Muscle layer of colon (tissue), 2 donors: ENCODE measurements at regions not wholly inside any gene's neighbourhood (a gene's known extent, or its start where the extent isn't known, plus 50 kb on each side); places are given as distances from the start of the nearest gene placed in this dataset.

Experiments
- H3K27ac ChIP-seq: one replicate; pipeline ENCODE4 v1.7.0; 2013; ENCODE audit warnings: low read depth, mild to moderate bottlenecking, low read length, moderate library complexity
- H3K27me3 ChIP-seq, 2 donors: one replicate each; pipeline ENCODE4 v1.7.0; 2013; ENCODE audit warnings: low read length in 2 of 2, mild to moderate bottlenecking in 2 of 2; ENCODE audit not compliant: insufficient read depth in 2 of 2, control insufficient read depth in 1 of 2
- H3K36me3 ChIP-seq: one replicate; pipeline ENCODE4 v1.7.0; 2013; ENCODE audit warnings: mild to moderate bottlenecking, low read length; ENCODE audit not compliant: insufficient read depth
- H3K4me1 ChIP-seq: one replicate; pipeline ENCODE4 v1.7.0; 2013; ENCODE audit warnings: mild to moderate bottlenecking, low read length; ENCODE audit not compliant: insufficient read depth
- H3K4me3 ChIP-seq, 2 donors: one replicate each; pipeline ENCODE4 v1.7.0; 2013; ENCODE audit warnings: low read length in 2 of 2, low read depth in 1 of 2, mild to moderate bottlenecking in 1 of 2, moderate library complexity in 1 of 2
- H3K9ac ChIP-seq: one replicate; pipeline ENCODE4 v1.7.0; 2013; ENCODE audit warnings: low read length
- H3K9me3 ChIP-seq: one replicate; pipeline ENCODE4 v1.7.0; 2013; ENCODE audit warnings: mild to moderate bottlenecking, low read length
- donor health status: abdominal sarcoma.
- donor health status: Adenocarcinoma of cecum.

GRCh38 chr11:28659716-28660348 is 551.6 kb downstream of the METTL15 start:
- H3K27me3 ChIP-seq: no peaks in the 10 kb centered on the region

DNA sequence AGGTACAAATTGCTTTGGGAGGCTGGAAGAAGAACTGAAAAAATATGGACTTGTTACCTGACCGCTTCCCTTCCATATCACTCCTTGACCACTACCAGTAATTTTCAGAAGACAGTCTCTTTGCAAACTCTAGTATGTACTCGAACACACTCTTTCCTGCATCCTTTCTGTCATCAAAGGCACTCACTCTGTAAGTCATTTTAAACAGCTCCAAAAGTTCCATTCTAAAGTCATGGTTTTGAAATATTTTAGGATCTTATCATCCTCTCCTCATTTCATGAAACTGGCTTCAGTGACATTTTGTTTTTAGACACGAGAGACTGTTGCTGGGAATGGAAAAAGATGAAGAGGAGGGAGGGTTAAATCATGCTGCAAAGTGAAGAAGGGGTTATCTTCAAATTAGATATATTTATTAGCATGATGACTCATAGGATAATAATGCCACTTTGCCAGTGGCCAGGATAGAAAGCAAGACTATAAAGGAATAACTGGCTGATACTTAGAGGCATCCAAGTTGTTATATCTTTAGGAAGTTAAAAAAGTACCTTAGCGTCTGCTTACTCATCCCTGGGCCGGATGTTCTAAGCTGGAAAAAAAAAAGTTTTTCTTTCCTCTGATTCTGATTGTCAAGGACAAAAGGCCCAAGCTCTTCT is 549.3 kb downstream of the METTL15 start:
- Histone ChIP-seq H3K9me3 (no peaks in the 10 kb centered on the region), H3K27me3 (no peaks in the 10 kb centered on the region), H3K4me3 (no peak overlapping the region), H3K27ac (no peak overlapping the region), H3K4me1 (no peaks in the 10 kb centered on the region), H3K36me3 (no peaks in the 10 kb centered on the region), H3K9ac (no peak overlapping the region)

More at GRCh38 chr11:28659716-28660348, 551.6 kb downstream of the METTL15 start:
- Histone ChIP-seq H3K36me3 (no peaks in the 10 kb centered on the region), H3K4me1 (no peaks in the 10 kb centered on the region), H3K27ac (no peak overlapping the region), H3K4me3 (no peak overlapping the region), H3K9ac (no peak overlapping the region), H3K9me3 (no peaks in the 10 kb centered on the region)

- Histone ChIP-seq H3K4me3 (no peak overlapping the region), H3K4me1 (no peaks in the 10 kb centered on the region), H3K9ac (no peak overlapping the region), H3K9me3 (no peaks in the 10 kb centered on the region), H3K27ac (no peak overlapping the region), H3K36me3 (no peaks in the 10 kb centered on the region), H3K27me3 (no peaks in the 10 kb centered on the region)
Measured at GRCh38 chr11:28654191-28654590, 546.0 kb downstream of the METTL15 start.

- H3K27ac ChIP-seq: no peak overlapping the region
- no peaks in the 10 kb centered on the region for H3K4me1 ChIP-seq
- H3K27me3 ChIP-seq: no peaks in the 10 kb centered on the region
- no peak overlapping the region for H3K9ac ChIP-seq
- H3K36me3 ChIP-seq: no peaks in the 10 kb centered on the region
- no peaks in the 10 kb centered on the region for H3K9me3 ChIP-seq
- H3K4me3 ChIP-seq: no peak overlapping the region
Measured at GRCh38 chr11:28649922-28650321, 541.7 kb downstream of the METTL15 start.

- Histone ChIP-seq H3K4me1 (no peaks in the 10 kb centered on the region), H3K4me3 (no peak overlapping the region), H3K27me3 (no peaks in the 10 kb centered on the region), H3K36me3 (no peaks in the 10 kb centered on the region), H3K9ac (no peak overlapping the region), H3K27ac (no peak overlapping the region), H3K9me3 (no peaks in the 10 kb centered on the region)
Measured at GRCh38 chr11:28636566-28636965, 528.4 kb downstream of the METTL15 start.

DNA sequence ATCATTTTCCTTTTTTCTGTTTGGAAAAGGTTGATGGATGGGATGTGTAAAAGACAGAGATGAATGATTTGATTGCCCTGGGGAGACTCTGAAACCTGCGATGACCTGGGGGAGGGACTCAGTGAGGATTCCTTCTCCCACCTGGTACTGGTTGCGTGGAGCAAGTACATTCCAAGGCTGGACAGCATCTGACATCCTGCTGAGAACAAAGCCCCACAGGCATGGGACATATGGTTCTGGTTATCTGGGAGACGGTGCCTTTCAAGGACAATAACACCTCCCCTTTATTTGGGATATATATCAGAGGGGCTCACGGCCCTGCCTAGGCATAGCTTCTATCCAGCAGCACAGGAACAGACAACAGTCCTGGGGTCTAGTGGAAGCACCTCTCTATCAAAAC is 527.8 kb downstream of the METTL15 start:
- no peaks in the 10 kb centered on the region for H3K36me3 ChIP-seq
- H3K4me1 ChIP-seq: no peaks in the 10 kb centered on the region
- H3K27ac ChIP-seq: no peak overlapping the region
- H3K4me3 ChIP-seq: no peak overlapping the region
- no peaks in the 10 kb centered on the region for H3K9me3 ChIP-seq
- H3K27me3 ChIP-seq: no peaks in the 10 kb centered on the region
- H3K9ac ChIP-seq: no peak overlapping the region

DNA sequence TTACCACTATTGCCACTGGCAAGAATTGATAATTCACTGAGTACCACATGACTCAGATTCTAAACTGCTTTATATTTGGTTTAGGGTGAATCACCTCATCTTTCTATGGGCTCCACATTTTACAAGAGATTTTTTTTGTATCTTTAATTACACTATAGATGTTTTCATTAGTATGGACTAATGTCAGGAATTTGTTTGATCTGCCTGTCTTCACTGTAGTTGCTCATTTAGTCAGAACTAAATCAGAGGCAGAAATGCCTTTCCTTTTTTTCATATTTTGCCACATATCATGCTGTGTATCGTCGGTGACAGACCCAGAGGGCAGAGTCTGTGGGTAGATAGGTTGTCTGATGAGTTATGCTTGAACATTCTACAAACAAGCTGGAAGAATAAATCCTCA is 524.1 kb downstream of the METTL15 start:
- Histone ChIP-seq H3K9ac (no peak overlapping the region), H3K36me3 (no peaks in the 10 kb centered on the region), H3K4me1 (no peaks in the 10 kb centered on the region), H3K4me3 (no peak overlapping the region), H3K27me3 (no peaks in the 10 kb centered on the region), H3K9me3 (no peaks in the 10 kb centered on the region), H3K27ac (no peak overlapping the region)

DNA sequence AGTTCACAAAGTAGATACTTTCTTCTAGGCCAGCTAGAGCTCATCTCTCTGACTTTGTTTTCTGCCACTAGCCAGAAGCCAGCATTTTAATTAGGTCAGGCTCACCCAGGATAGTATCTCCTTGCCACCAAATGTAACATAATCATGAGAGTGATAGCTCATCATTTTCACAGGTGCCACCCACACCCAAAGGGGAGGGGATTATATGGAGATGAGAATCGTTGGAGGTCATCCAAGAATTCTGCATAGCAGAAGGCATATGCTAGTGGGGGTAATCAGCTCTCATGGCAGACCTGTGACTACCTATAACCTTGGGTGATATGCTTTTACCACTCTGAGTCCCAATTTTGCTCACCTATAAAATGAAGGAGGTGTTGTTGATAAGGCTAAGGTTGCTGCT is 523.0 kb downstream of the METTL15 start:
- H3K4me1 ChIP-seq: no peaks in the 10 kb centered on the region

DNA sequence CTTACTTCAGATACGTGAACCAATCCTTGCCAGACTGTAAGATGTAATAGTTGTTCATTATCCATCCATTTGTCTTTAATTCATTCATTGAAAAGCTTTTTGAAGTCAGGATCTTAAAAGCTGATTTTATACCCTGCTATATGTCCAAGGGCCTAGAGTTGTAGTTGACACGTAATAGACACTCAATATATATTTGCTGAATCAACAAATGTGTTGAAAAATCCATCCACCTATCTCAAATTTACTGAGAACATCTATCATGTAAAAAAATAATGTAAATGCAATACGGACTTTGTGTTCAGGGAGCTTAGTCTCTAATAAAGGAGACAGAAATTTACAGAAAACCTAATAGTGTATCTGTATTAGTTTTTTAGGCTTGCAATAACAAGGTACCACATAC is 521.0 kb downstream of the METTL15 start:
- Histone ChIP-seq H3K4me3 (no peak overlapping the region), H3K27me3 (no peaks in the 10 kb centered on the region)

More for the DNA sequence above, 523.0 kb downstream of the METTL15 start:
- Histone ChIP-seq H3K27me3 (no peaks in the 10 kb centered on the region), H3K4me3 (no peak overlapping the region), H3K36me3 (no peaks in the 10 kb centered on the region), H3K9ac (no peak overlapping the region), H3K27ac (no peak overlapping the region), H3K9me3 (no peaks in the 10 kb centered on the region)

GRCh38 chr11:28628412-28628811 is 520.2 kb downstream of the METTL15 start:
- no peaks in the 10 kb centered on the region for H3K36me3 ChIP-seq
- no peak overlapping the region for H3K4me3 ChIP-seq
- no peak overlapping the region for H3K27ac ChIP-seq
- no peak overlapping the region for H3K9ac ChIP-seq
- no peaks in the 10 kb centered on the region for H3K9me3 ChIP-seq
- H3K4me1 ChIP-seq: no peaks in the 10 kb centered on the region
- H3K27me3 ChIP-seq: no peaks in the 10 kb centered on the region

More for the DNA sequence above, 521.0 kb downstream of the METTL15 start:
- no peak overlapping the region for H3K9ac ChIP-seq
- H3K9me3 ChIP-seq: no peaks in the 10 kb centered on the region
- no peak overlapping the region for H3K27ac ChIP-seq
- no peaks in the 10 kb centered on the region for H3K36me3 ChIP-seq
- no peaks in the 10 kb centered on the region for H3K4me1 ChIP-seq

DNA sequence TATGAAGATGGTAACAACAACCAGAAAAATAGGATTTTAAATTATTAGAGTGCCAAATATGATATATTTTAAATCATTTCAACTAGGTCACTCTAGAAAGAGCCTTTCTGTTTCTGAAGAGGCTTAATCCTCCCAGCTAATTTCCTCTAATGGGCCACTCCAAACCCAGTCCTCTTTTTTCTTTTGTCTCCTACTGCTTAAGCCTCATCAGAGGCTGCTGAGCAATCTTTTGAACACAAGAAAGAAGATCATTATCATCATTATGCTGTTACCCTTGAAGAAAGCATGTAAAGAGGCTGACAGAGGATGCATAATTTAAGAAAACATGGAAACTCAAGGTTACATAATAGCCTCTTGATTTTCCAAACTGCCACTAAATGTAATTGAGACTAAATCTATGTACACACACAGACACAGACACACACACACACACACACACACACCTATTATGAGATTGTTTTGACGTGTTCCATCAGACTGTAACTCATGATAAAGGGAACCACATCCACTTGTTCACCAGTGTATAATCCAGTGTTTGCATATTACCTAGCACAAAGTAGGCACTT is 519.6 kb downstream of the METTL15 start:
- no peaks in the 10 kb centered on the region for H3K4me1 ChIP-seq
- H3K9me3 ChIP-seq: no peaks in the 10 kb centered on the region
- no peak overlapping the region for H3K27ac ChIP-seq
- H3K36me3 ChIP-seq: no peaks in the 10 kb centered on the region
- no peaks in the 10 kb centered on the region for H3K27me3 ChIP-seq
- no peak overlapping the region for H3K4me3 ChIP-seq
- H3K9ac ChIP-seq: no peak overlapping the region

GRCh38 chr11:28625532-28625931 is 517.3 kb downstream of the METTL15 start:
- H3K9ac ChIP-seq: no peak overlapping the region
- H3K4me3 ChIP-seq: no peak overlapping the region
- no peaks in the 10 kb centered on the region for H3K36me3 ChIP-seq
- H3K27me3 ChIP-seq: no peaks in the 10 kb centered on the region
- H3K9me3 ChIP-seq: no peaks in the 10 kb centered on the region
- H3K27ac ChIP-seq: no peak overlapping the region
- no peaks in the 10 kb centered on the region for H3K4me1 ChIP-seq
